ENCODE measurements at regions not wholly inside any gene's neighbourhood (a gene's known extent, or its start where the extent isn't known, plus 50 kb on each side); places are given as distances from the start of the nearest gene placed in this dataset.

DNA sequence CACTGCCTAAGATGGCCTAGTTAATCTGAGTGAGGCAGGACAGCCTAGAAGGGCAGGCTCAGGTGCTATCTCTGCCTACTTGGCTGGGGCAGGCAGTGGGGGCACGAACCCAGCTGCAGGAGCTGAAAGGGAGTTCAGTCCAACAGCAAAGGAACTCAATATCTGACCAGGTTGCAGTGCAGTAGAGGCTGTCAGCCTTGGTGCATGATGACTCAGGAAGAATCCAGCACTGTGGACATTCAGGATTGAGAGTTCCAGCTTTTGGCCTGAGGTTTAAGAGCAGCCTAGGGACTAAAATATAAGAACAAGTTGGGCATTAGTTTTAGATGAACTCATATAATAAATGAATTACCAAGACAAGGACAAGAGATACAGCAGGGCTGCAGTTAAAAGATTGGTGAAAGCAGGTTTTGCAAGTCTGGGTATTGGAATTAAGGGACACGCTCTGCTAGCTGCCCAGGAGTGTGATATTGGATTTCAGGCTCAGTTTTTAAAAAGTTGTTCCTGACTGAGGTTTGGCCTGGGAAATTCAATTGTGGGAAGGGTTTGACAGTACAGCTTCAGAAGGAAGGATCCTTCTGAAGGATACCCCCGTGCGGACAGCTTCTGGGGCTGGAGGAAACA lies 64.7 kb upstream of the ATG10 start:
- TF ChIP-seq EZH2 (IDR thresholded peaks at IDR 0.05; ENCODE audit: borderline replicate concordance, low read depth, low read length, severe bottlenecking) = no peak
- TF ChIP-seq, protein P1, sequence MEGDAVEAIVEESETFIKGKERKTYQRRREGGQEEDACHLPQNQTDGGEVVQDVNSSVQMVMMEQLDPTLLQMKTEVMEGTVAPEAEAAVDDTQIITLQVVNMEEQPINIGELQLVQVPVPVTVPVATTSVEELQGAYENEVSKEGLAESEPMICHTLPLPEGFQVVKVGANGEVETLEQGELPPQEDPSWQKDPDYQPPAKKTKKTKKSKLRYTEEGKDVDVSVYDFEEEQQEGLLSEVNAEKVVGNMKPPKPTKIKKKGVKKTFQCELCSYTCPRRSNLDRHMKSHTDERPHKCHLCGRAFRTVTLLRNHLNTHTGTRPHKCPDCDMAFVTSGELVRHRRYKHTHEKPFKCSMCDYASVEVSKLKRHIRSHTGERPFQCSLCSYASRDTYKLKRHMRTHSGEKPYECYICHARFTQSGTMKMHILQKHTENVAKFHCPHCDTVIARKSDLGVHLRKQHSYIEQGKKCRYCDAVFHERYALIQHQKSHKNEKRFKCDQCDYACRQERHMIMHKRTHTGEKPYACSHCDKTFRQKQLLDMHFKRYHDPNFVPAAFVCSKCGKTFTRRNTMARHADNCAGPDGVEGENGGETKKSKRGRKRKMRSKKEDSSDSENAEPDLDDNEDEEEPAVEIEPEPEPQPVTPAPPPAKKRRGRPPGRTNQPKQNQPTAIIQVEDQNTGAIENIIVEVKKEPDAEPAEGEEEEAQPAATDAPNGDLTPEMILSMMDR (IDR thresholded peaks at IDR 0.05; ENCODE audit: borderline replicate concordance, extremely low read depth, low read length, poor library complexity, severe bottlenecking) = no peak
